SK-N-SH treated with all-trans-retinoic acid at 6 μM for 48 hours (cell line): ENCODE measurements at regions not wholly inside any gene's neighbourhood (a gene's known extent, or its start where the extent isn't known, plus 50 kb on each side); places are given as distances from the start of the nearest gene placed in this dataset.

Experiments
- ARNTL ChIP-seq: fragments of 450-650 bp; formaldehyde crosslinking; IDR thresholded peaks from 2 replicates; pipeline ENCODE4 v1.5.0; 2020; ENCODE audit warnings: low read depth, mild to moderate bottlenecking, moderate library complexity, borderline replicate concordance
- CREB5 ChIP-seq: fragments of 250-450 bp; sonication (Bioruptor Pico); IDR thresholded peaks from 2 replicates; pipeline ENCODE4 v1.5.1; 2020; ENCODE audit warnings: low read depth, mild to moderate bottlenecking, moderate library complexity
- ESRRG ChIP-seq: fragments of 250-450 bp; sonication (Bioruptor Pico); IDR thresholded peaks from 2 replicates; pipeline ENCODE4 v1.6.1; 2021; ENCODE audit warnings: mild to moderate bottlenecking
- ISL1 ChIP-seq: fragments of 250-450 bp; sonication (Bioruptor Pico); IDR thresholded peaks from 2 replicates; pipeline ENCODE4 v2.1.2; 2022; ENCODE audit warnings: mild to moderate bottlenecking, moderate library complexity
- POU6F1 ChIP-seq: fragments of 250-450 bp; sonication (Bioruptor Pico); IDR thresholded peaks from 2 replicates; pipeline ENCODE4 v1.8.0; 2021; ENCODE audit warnings: low read depth, mild to moderate bottlenecking, moderate library complexity, borderline replicate concordance
- RARB ChIP-seq: fragments of 250-450 bp; sonication (Bioruptor Pico); IDR thresholded peaks from 2 replicates; pipeline ENCODE4 v1.8.0; 2021; ENCODE audit warnings: mild to moderate bottlenecking, moderate library complexity
- ZC3H10 ChIP-seq: fragments of 250-450 bp; sonication (Bioruptor Pico); IDR thresholded peaks from 2 replicates; pipeline ENCODE4 v1.5.1; 2021; ENCODE audit warnings: mild to moderate bottlenecking, moderate library complexity
- ZFP3 ChIP-seq: fragments of 250-450 bp; sonication (Bioruptor Pico); IDR thresholded peaks from 2 replicates; pipeline ENCODE4 v1.5.0; 2020; ENCODE audit warnings: mild to moderate bottlenecking, moderate library complexity
- ZFP30 ChIP-seq: fragments of 450-650 bp; formaldehyde crosslinking; IDR thresholded peaks from 2 replicates; pipeline ENCODE4 v1.5.0; 2022; ENCODE audit warnings: mild to moderate bottlenecking, moderate library complexity
- ZNF565 ChIP-seq: fragments of 450-650 bp; formaldehyde crosslinking; conservative IDR thresholded peaks from 2 replicates; pipeline ENCODE4 v1.5.0; 2020; ENCODE audit warnings: low read depth, mild to moderate bottlenecking, moderate library complexity
- TF ChIP-seq, protein P1 (sequence below): fragments of 250-450 bp; sonication (Bioruptor Pico); IDR thresholded peaks from 2 replicates; pipeline ENCODE4 v1.8.0; 2020; ENCODE audit warnings: mild to moderate bottlenecking, moderate library complexity, borderline replicate concordance
- TF ChIP-seq, protein P2 (sequence below): fragments of 250-450 bp; sonication (Bioruptor Pico); IDR thresholded peaks from 2 replicates; pipeline ENCODE4 v1.5.0; 2020; ENCODE audit warnings: mild to moderate bottlenecking, moderate library complexity

- TF ChIP-seq, protein P1, sequence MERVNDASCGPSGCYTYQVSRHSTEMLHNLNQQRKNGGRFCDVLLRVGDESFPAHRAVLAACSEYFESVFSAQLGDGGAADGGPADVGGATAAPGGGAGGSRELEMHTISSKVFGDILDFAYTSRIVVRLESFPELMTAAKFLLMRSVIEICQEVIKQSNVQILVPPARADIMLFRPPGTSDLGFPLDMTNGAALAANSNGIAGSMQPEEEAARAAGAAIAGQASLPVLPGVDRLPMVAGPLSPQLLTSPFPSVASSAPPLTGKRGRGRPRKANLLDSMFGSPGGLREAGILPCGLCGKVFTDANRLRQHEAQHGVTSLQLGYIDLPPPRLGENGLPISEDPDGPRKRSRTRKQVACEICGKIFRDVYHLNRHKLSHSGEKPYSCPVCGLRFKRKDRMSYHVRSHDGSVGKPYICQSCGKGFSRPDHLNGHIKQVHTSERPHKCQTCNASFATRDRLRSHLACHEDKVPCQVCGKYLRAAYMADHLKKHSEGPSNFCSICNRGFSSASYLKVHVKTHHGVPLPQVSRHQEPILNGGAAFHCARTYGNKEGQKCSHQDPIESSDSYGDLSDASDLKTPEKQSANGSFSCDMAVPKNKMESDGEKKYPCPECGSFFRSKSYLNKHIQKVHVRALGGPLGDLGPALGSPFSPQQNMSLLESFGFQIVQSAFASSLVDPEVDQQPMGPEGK, result no peak
- TF ChIP-seq, protein P2, sequence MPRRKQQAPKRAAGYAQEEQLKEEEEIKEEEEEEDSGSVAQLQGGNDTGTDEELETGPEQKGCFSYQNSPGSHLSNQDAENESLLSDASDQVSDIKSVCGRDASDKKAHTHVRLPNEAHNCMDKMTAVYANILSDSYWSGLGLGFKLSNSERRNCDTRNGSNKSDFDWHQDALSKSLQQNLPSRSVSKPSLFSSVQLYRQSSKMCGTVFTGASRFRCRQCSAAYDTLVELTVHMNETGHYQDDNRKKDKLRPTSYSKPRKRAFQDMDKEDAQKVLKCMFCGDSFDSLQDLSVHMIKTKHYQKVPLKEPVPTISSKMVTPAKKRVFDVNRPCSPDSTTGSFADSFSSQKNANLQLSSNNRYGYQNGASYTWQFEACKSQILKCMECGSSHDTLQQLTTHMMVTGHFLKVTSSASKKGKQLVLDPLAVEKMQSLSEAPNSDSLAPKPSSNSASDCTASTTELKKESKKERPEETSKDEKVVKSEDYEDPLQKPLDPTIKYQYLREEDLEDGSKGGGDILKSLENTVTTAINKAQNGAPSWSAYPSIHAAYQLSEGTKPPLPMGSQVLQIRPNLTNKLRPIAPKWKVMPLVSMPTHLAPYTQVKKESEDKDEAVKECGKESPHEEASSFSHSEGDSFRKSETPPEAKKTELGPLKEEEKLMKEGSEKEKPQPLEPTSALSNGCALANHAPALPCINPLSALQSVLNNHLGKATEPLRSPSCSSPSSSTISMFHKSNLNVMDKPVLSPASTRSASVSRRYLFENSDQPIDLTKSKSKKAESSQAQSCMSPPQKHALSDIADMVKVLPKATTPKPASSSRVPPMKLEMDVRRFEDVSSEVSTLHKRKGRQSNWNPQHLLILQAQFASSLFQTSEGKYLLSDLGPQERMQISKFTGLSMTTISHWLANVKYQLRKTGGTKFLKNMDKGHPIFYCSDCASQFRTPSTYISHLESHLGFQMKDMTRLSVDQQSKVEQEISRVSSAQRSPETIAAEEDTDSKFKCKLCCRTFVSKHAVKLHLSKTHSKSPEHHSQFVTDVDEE (CRISPR knock-in tag), result no peak
- TF ChIP-seq CREB5 (no peak), ZFP3 (CRISPR knock-in tag) (no peak), RARB (no peak), ZC3H10 (CRISPR knock-in tag) (no peak), ZFP30 (CRISPR knock-in tag) (no peak), POU6F1 (CRISPR knock-in tag) (no peak), ISL1 (CRISPR knock-in tag) (no peak), ZNF565 (CRISPR knock-in tag) (no peak), ESRRG (CRISPR knock-in tag) (no peak), ARNTL (CRISPR knock-in tag) (no peak)
These were observed 167.0 kb upstream of the EDNRB start for GRCh38 chr13:78085434-78086225.
